SK-N-SH treated with all-trans-retinoic acid at 6 μM for 48 hours (cell line): ENCODE measurements at regions not wholly inside any gene's neighbourhood (a gene's known extent, or its start where the extent isn't known, plus 50 kb on each side); places are given as distances from the start of the nearest gene placed in this dataset.

Source experiments
- ATAC-seq: fragments of 200-7000 bp; cut with Tn5 transposase; 3 replicates; pipeline ENCODE4 v1.9.1; 2020; ENCODE audit warnings: mild to moderate bottlenecking, moderate library complexity
- ARNTL ChIP-seq: fragments of 450-650 bp; formaldehyde crosslinking; IDR thresholded peaks from 2 replicates; pipeline ENCODE4 v1.5.0; 2020; ENCODE audit warnings: low read depth, mild to moderate bottlenecking, moderate library complexity, borderline replicate concordance
- BACH2 ChIP-seq: fragments of 250-450 bp; sonication (Bioruptor Pico); IDR thresholded peaks from 2 replicates; pipeline ENCODE4 v1.9.0; 2021; ENCODE audit warnings: mild to moderate bottlenecking, borderline replicate concordance
- CSDC2 ChIP-seq: fragments of 250-450 bp; sonication (Bioruptor Pico); IDR thresholded peaks from 2 replicates; pipeline ENCODE4 v1.5.0; 2020; ENCODE audit warnings: mild to moderate bottlenecking, moderate library complexity
- CSRNP3 ChIP-seq: fragments of 250-450 bp; sonication (Bioruptor Pico); IDR thresholded peaks from 2 replicates; pipeline ENCODE4 v1.5.1; 2021; ENCODE audit warnings: mild to moderate bottlenecking, moderate library complexity
- ESRRG ChIP-seq: fragments of 250-450 bp; sonication (Bioruptor Pico); IDR thresholded peaks from 2 replicates; pipeline ENCODE4 v1.6.1; 2021; ENCODE audit warnings: mild to moderate bottlenecking
- GLIS3 ChIP-seq: fragments of 250-450 bp; sonication (Bioruptor Pico); IDR thresholded peaks from 2 replicates; pipeline ENCODE4 v1.5.0; 2020; ENCODE audit warnings: mild to moderate bottlenecking, moderate library complexity
- ISL1 ChIP-seq: fragments of 250-450 bp; sonication (Bioruptor Pico); IDR thresholded peaks from 2 replicates; pipeline ENCODE4 v2.1.2; 2022; ENCODE audit warnings: mild to moderate bottlenecking, moderate library complexity
- OSR1 ChIP-seq: fragments of 250-450 bp; sonication (Bioruptor Pico); IDR thresholded peaks from 2 replicates; pipeline ENCODE4 v1.8.0; 2022; ENCODE audit warnings: moderate library complexity, mild to moderate bottlenecking, inconsistent platforms
- PATZ1 ChIP-seq: fragments of 250-450 bp; sonication (Bioruptor Pico); IDR thresholded peaks from 2 replicates; pipeline ENCODE4 v1.8.0; 2020; ENCODE audit warnings: mild to moderate bottlenecking, moderate library complexity, borderline replicate concordance
- PPARA ChIP-seq: fragments of 250-450 bp; sonication (Bioruptor Pico); IDR thresholded peaks from 2 replicates; pipeline ENCODE4 v1.5.0; 2020; ENCODE audit warnings: mild to moderate bottlenecking, borderline replicate concordance
- RARB ChIP-seq: fragments of 250-450 bp; sonication (Bioruptor Pico); IDR thresholded peaks from 2 replicates; pipeline ENCODE4 v1.8.0; 2021; ENCODE audit warnings: mild to moderate bottlenecking, moderate library complexity
- SNAI2 ChIP-seq: fragments of 250-450 bp; sonication (Bioruptor Pico); IDR thresholded peaks from 2 replicates; pipeline ENCODE4 v1.5.0; 2020; ENCODE audit warnings: mild to moderate bottlenecking, moderate library complexity
- TOX ChIP-seq: fragments of 250-450 bp; sonication (Bioruptor Pico); IDR thresholded peaks from 2 replicates; pipeline ENCODE4 v1.8.0; 2021; ENCODE audit warnings: mild to moderate bottlenecking, moderate library complexity, borderline replicate concordance
- TSHZ2 ChIP-seq: fragments of 250-450 bp; sonication (Bioruptor Pico); IDR thresholded peaks from 2 replicates; pipeline ENCODE4 v1.5.0; 2020; ENCODE audit warnings: mild to moderate bottlenecking, moderate library complexity
- ZC3H10 ChIP-seq: fragments of 250-450 bp; sonication (Bioruptor Pico); IDR thresholded peaks from 2 replicates; pipeline ENCODE4 v1.5.1; 2021; ENCODE audit warnings: mild to moderate bottlenecking, moderate library complexity
- ZFP3 ChIP-seq: fragments of 250-450 bp; sonication (Bioruptor Pico); IDR thresholded peaks from 2 replicates; pipeline ENCODE4 v1.5.0; 2020; ENCODE audit warnings: mild to moderate bottlenecking, moderate library complexity
- ZFP30 ChIP-seq: fragments of 450-650 bp; formaldehyde crosslinking; IDR thresholded peaks from 2 replicates; pipeline ENCODE4 v1.5.0; 2022; ENCODE audit warnings: mild to moderate bottlenecking, moderate library complexity
- ZNF565 ChIP-seq: fragments of 450-650 bp; formaldehyde crosslinking; conservative IDR thresholded peaks from 2 replicates; pipeline ENCODE4 v1.5.0; 2020; ENCODE audit warnings: low read depth, mild to moderate bottlenecking, moderate library complexity
- ZNF70 ChIP-seq: fragments of 450-650 bp; formaldehyde crosslinking; IDR thresholded peaks from 2 replicates; pipeline ENCODE4 v1.5.0; 2020; ENCODE audit warnings: mild to moderate bottlenecking, moderate library complexity
- ZNF8 ChIP-seq: fragments of 450-650 bp; formaldehyde crosslinking; IDR thresholded peaks from 2 replicates; pipeline ENCODE4 v1.5.0; 2020; ENCODE audit warnings: mild to moderate bottlenecking, moderate library complexity
- TF ChIP-seq, protein P1 (sequence below): fragments of 250-450 bp; sonication (Bioruptor Pico); IDR thresholded peaks from 2 replicates; pipeline ENCODE4 v1.8.0; 2021; ENCODE audit warnings: low read depth, mild to moderate bottlenecking, moderate library complexity, borderline replicate concordance
- TF ChIP-seq, protein P2 (sequence below): fragments of 250-450 bp; sonication (Bioruptor Pico); IDR thresholded peaks from 2 replicates; pipeline ENCODE4 v1.5.1; 2020; ENCODE audit warnings: low read depth, mild to moderate bottlenecking, moderate library complexity

DNA sequence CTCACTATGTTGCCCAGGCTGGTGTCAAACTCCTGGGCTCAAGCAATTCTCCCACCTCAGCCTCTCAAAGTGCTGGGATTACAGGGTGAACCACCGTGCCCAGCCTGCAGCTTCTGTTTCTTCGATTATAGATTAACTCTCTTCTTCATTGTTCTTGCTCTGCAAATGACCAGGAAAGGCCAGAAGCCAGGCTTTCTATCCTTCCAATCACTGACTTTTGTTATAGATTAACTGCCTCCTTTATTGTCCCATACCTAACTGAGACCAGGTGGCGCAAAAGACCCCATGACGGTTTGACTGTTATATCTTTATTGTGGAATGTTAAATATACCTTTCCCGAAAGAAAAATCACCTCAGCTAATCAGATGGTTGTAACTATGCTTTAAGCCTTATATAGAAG lies 196.9 kb downstream of the MREG start:
- TF ChIP-seq ZNF8 (CRISPR knock-in tag) = no peak
- TF ChIP-seq TSHZ2 (CRISPR knock-in tag) = no peak
- TF ChIP-seq TOX (CRISPR knock-in tag) = no peak
- no peak for ATAC-seq

- TF ChIP-seq SNAI2 (CRISPR knock-in tag) (no peak), ZNF565 (no peak), CSRNP3 (CRISPR knock-in tag) (no peak), ZFP3 (CRISPR knock-in tag) (no peak), OSR1 (no peak), ZNF70 (CRISPR knock-in tag) (no peak), PPARA (CRISPR knock-in tag) (no peak), ZFP30 (no peak), GLIS3 (no peak), CSDC2 (CRISPR knock-in tag) (no peak), ZNF8 (CRISPR knock-in tag) (no peak), BACH2 (CRISPR knock-in tag) (no peak), PATZ1 (no peak), RARB (CRISPR knock-in tag) (no peak), ZC3H10 (CRISPR knock-in tag) (no peak), ESRRG (CRISPR knock-in tag) (no peak)
- TF ChIP-seq, all 23 proteins: peak for 0
- ATAC-seq = no peak
Measured at GRCh38 chr2:215815960-215816359, 197.4 kb downstream of the MREG start.

GRCh38 chr2:215812966-215813365 lies 200.4 kb downstream of the MREG start:
- peak; percentile 47 for ATAC-seq
- no peak for TF ChIP-seq OSR1
- TF ChIP-seq ESRRG (CRISPR knock-in tag) = no peak
- TF ChIP-seq ZNF8 (CRISPR knock-in tag) = no peak
- TF ChIP-seq, protein P1, sequence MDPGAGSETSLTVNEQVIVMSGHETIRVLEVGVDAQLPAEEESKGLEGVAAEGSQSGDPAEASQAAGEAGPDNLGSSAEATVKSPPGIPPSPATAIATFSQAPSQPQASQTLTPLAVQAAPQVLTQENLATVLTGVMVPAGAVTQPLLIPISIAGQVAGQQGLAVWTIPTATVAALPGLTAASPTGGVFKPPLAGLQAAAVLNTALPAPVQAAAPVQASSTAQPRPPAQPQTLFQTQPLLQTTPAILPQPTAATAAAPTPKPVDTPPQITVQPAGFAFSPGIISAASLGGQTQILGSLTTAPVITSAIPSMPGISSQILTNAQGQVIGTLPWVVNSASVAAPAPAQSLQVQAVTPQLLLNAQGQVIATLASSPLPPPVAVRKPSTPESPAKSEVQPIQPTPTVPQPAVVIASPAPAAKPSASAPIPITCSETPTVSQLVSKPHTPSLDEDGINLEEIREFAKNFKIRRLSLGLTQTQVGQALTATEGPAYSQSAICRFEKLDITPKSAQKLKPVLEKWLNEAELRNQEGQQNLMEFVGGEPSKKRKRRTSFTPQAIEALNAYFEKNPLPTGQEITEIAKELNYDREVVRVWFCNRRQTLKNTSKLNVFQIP (CRISPR knock-in tag) = no peak
- no peak for TF ChIP-seq ARNTL
- no peak for TF ChIP-seq RARB (CRISPR knock-in tag)
- TF ChIP-seq PATZ1 = no peak
- no peak for TF ChIP-seq TOX (CRISPR knock-in tag)
- TF ChIP-seq ZNF565 = no peak
- TF ChIP-seq ZFP3 (CRISPR knock-in tag) = no peak
- no peak for TF ChIP-seq BACH2 (CRISPR knock-in tag)
- no peak for TF ChIP-seq PPARA (CRISPR knock-in tag)
- no peak for TF ChIP-seq TSHZ2 (CRISPR knock-in tag)
- no peak for TF ChIP-seq GLIS3
- no peak for TF ChIP-seq ISL1
- TF ChIP-seq, protein P2, sequence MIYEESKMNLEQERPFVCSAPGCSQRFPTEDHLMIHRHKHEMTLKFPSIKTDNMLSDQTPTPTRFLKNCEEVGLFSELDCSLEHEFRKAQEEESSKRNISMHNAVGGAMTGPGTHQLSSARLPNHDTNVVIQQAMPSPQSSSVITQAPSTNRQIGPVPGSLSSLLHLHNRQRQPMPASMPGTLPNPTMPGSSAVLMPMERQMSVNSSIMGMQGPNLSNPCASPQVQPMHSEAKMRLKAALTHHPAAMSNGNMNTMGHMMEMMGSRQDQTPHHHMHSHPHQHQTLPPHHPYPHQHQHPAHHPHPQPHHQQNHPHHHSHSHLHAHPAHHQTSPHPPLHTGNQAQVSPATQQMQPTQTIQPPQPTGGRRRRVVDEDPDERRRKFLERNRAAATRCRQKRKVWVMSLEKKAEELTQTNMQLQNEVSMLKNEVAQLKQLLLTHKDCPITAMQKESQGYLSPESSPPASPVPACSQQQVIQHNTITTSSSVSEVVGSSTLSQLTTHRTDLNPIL = no peak
- TF ChIP-seq CSRNP3 (CRISPR knock-in tag) = no peak
- TF ChIP-seq CSDC2 (CRISPR knock-in tag) = no peak
